RWPE2 (cell line): ENCODE measurements at regions not wholly inside any gene's neighbourhood (a gene's known extent, or its start where the extent isn't known, plus 50 kb on each side); places are given as distances from the start of the nearest gene placed in this dataset.

Experiments used
- ATAC-seq: fragments of 200-7000 bp; cut with Tn5 transposase; 3 replicates; pipeline ENCODE4 v1.9.1; 2021; ENCODE audit warnings: low read depth
- DNase-seq: peaks from one replicate; pipeline ENCODE4 v3.0.0-alpha.2; 2020; ENCODE audit warnings: low spot score
- H3K27ac ChIP-seq: fragments of 450-650 bp; 2 replicates; pipeline ENCODE4 v1.5.1; 2017; ENCODE audit warnings: mild to moderate bottlenecking; ENCODE audit not compliant: poor library complexity, severe bottlenecking
- H3K27me3 ChIP-seq: fragments of 250-450 bp; sonication (Bioruptor Pico); 2 replicates; pipeline ENCODE4 v1.5.1; 2021; ENCODE audit warnings: mild to moderate bottlenecking, moderate library complexity; ENCODE audit not compliant: insufficient read depth, poor library complexity, severe bottlenecking
- H3K36me3 ChIP-seq: fragments of 250-450 bp; sonication (Bioruptor Pico); 2 replicates; pipeline ENCODE4 v1.5.1; 2020; ENCODE audit warnings: low read depth, mild to moderate bottlenecking, moderate library complexity
- H3K4me1 ChIP-seq: fragments of 250-450 bp; sonication (Bioruptor Pico); 2 replicates; pipeline ENCODE4 v1.5.1; 2021; ENCODE audit warnings: mild to moderate bottlenecking, moderate library complexity; ENCODE audit not compliant: insufficient read depth, poor library complexity, severe bottlenecking
- H3K4me3 ChIP-seq: fragments of 250-450 bp; sonication (Bioruptor Pico); 2 replicates; pipeline ENCODE4 v1.5.1; 2021; ENCODE audit warnings: mild to moderate bottlenecking, moderate library complexity; ENCODE audit not compliant: severe bottlenecking
- H3K9me3 ChIP-seq: fragments of 250-450 bp; sonication (Bioruptor Pico); 2 replicates; pipeline ENCODE4 v1.5.1; 2021; ENCODE audit warnings: mild to moderate bottlenecking, moderate library complexity; ENCODE audit not compliant: severe bottlenecking
- CTCF ChIP-seq: fragments of 450-650 bp; IDR thresholded peaks from one replicate; pipeline ENCODE4 v1.5.1; 2017; ENCODE audit warnings: mild to moderate bottlenecking, moderate library complexity; ENCODE audit not compliant: poor library complexity, severe bottlenecking

DNA sequence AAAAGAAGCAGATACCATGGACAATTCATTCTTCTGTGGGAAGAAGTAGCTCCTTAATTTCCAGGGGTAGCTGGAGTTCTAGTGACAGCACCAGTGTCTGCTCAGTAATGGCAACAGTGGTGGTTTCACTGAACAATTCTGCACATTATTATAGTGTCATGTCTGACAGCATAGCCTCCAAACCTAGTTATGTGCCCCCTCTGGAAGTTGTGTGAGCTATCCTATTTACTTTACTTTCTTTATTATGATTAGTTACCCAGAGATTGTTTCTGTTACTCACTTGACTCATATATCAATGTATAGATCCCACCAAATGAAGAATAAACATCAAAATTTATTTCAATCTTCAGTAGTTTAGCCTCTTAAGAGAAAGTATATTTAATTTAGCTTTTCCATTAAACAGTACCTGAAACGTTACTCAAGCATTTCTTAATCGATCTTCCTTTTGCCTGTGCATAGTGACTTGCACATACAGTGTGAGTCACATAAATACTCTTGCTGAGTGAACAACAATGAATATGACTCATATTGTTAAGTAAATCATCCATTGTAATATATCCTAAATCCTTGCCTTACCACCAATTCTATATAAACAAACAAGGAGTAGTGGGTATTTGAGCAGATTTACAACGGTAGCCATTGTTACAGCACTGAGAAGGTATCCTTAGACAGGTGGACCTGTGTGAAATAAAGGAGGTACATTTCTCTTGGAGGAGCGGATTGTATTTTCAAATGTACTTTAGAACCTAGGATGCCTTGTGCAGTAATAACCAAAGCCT lies 534.7 kb downstream of the ANKRD50 start:
- no peaks in the 10 kb centered on the region for H3K27me3 ChIP-seq
- no peak for DNase-seq
- H3K27ac ChIP-seq: no peak overlapping the region
- H3K9me3 ChIP-seq: no peaks in the 10 kb centered on the region
- TF ChIP-seq CTCF: no peak
- ATAC-seq: peak; percentile 99
- no peaks in the 10 kb centered on the region for H3K36me3 ChIP-seq
- no peak overlapping the region for H3K4me3 ChIP-seq
- H3K4me1 ChIP-seq: peaks cover 11% of the 10 kb centered on the region

- Histone ChIP-seq H3K4me1 (peaks cover 11% of the 10 kb centered on the region), H3K27me3 (no peaks in the 10 kb centered on the region), H3K9me3 (no peaks in the 10 kb centered on the region), H3K4me3 (no peak overlapping the region), H3K27ac (no peak overlapping the region), H3K36me3 (no peaks in the 10 kb centered on the region)
- TF ChIP-seq CTCF: no peak
- ATAC-seq: no peak
- DNase-seq: no peak
These were observed 534.0 kb downstream of the ANKRD50 start for GRCh38 chr4:124178449-124179021.

GRCh38 chr4:124179506-124180186 lies 532.9 kb downstream of the ANKRD50 start:
- DNase-seq: no peak
- TF ChIP-seq CTCF: no peak

GRCh38 chr4:124181039-124181438 lies 531.5 kb downstream of the ANKRD50 start:
- TF ChIP-seq CTCF: no peak
- Histone ChIP-seq H3K27ac (no peak overlapping the region), H3K9me3 (no peaks in the 10 kb centered on the region), H3K4me3 (no peak overlapping the region), H3K4me1 (peaks cover 11% of the 10 kb centered on the region), H3K27me3 (no peaks in the 10 kb centered on the region), H3K36me3 (no peaks in the 10 kb centered on the region)
- ATAC-seq (no peak), DNase-seq (no peak)

More at GRCh38 chr4:124179506-124180186, 532.9 kb downstream of the ANKRD50 start:
- Histone ChIP-seq H3K27ac (no peak overlapping the region), H3K27me3 (no peaks in the 10 kb centered on the region), H3K4me1 (peaks cover 11% of the 10 kb centered on the region), H3K9me3 (no peaks in the 10 kb centered on the region), H3K4me3 (no peak overlapping the region), H3K36me3 (no peaks in the 10 kb centered on the region)
- no peak for ATAC-seq

GRCh38 chr4:124183231-124183630 lies 529.3 kb downstream of the ANKRD50 start:
- Histone ChIP-seq H3K4me3 (no peak overlapping the region), H3K4me1 (peaks cover 3% of the 10 kb centered on the region), H3K36me3 (no peaks in the 10 kb centered on the region), H3K9me3 (no peaks in the 10 kb centered on the region), H3K27me3 (no peaks in the 10 kb centered on the region), H3K27ac (no peak overlapping the region)
- DNase-seq (no peak), ATAC-seq (no peak)
- TF ChIP-seq CTCF: no peak
